ENCODE measurements at regions not wholly inside any gene's neighbourhood (a gene's known extent, or its start where the extent isn't known, plus 50 kb on each side); places are given as distances from the start of the nearest gene placed in this dataset.

DNA sequence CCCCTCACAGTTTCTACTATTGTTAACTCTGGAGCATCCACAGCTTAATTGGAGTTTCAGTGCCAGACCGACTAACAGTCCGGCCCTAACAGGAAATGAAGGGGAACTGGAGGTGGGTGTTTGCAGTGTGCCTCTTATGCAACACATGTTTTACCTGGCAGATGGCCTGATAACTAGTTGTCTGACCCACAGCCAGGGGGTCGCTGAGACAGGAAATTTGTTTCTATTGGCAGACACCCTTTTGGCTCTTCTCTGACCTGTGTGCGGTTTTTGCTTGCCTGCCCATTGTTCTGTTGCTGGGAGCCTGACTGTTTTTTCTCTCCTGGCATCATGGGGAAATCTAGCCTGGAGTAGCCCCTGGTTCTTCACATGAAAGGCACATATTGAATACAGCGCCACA is 1329.8 kb downstream of the DSC3 start:
- Histone ChIP-seq H3K36me3 (ENCODE audit: control insufficient read depth, low read length) (no peaks in the 10 kb centered on the region), H3K27me3 (ENCODE audit: control insufficient read depth, low read length) (no peaks in the 10 kb centered on the region), H3K79me2 (ENCODE audit: control insufficient read depth, low read length) (no peaks in the 10 kb centered on the region), H3K4me3 (ENCODE audit: low read length) (no peak overlapping the region), H3K4me1 (ENCODE audit: control insufficient read depth, low read length) (no peaks in the 10 kb centered on the region), H3F3A (ENCODE audit: control insufficient read depth, insufficient read depth) (no peaks in the 10 kb centered on the region), H3K4me2 (ENCODE audit: low read length) (no peak overlapping the region), H3K9me3 (ENCODE audit: control insufficient read depth, insufficient read depth, low read length) (no peaks in the 10 kb centered on the region), H4K20me1 (ENCODE audit: control insufficient read depth, insufficient read depth, low read depth, low read length) (no peaks in the 10 kb centered on the region), H3K27ac (ENCODE audit: low read depth, low read length) (no peak overlapping the region), H3K9me2 (replicated peaks; ENCODE audit: control insufficient read depth, low read length) (no peaks in the 10 kb centered on the region)
- TF ChIP-seq, protein P1, sequence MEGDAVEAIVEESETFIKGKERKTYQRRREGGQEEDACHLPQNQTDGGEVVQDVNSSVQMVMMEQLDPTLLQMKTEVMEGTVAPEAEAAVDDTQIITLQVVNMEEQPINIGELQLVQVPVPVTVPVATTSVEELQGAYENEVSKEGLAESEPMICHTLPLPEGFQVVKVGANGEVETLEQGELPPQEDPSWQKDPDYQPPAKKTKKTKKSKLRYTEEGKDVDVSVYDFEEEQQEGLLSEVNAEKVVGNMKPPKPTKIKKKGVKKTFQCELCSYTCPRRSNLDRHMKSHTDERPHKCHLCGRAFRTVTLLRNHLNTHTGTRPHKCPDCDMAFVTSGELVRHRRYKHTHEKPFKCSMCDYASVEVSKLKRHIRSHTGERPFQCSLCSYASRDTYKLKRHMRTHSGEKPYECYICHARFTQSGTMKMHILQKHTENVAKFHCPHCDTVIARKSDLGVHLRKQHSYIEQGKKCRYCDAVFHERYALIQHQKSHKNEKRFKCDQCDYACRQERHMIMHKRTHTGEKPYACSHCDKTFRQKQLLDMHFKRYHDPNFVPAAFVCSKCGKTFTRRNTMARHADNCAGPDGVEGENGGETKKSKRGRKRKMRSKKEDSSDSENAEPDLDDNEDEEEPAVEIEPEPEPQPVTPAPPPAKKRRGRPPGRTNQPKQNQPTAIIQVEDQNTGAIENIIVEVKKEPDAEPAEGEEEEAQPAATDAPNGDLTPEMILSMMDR (IDR thresholded peaks at IDR 0.05; ENCODE audit: low read depth, low read length, poor library complexity, severe bottlenecking): no peak
- no peak for TF ChIP-seq EZH2phosphoT487 (IDR thresholded peaks at IDR 0.05; ENCODE audit: borderline replicate concordance, low read length)

DNA sequence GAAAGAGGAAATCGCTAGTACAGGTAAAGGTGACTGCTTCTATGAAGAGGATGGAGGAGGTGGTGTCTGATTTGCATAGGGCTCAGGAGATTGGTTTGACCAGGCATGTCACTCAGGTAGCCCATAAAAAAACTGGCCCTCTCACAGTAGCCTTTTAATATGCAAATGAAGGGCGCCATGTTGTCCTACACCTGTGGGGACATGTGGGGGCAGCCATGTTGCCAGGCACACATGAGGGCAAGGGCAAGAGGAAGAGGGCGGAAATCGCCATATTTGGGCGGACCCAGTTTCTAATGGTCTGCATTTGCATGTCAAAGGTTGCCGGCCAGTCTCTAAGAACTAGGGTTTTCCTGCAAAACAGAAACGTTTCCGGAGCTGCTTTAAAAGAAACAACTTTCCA is 1330.6 kb downstream of the DSC3 start:
- no peaks in the 10 kb centered on the region for H3K9me2 ChIP-seq (replicated peaks; ENCODE audit: control insufficient read depth, low read length)
- no peaks in the 10 kb centered on the region for H3F3A ChIP-seq (ENCODE audit: control insufficient read depth, insufficient read depth)
- TF ChIP-seq EZH2phosphoT487 (IDR thresholded peaks at IDR 0.05; ENCODE audit: borderline replicate concordance, low read length): no peak
- TF ChIP-seq, protein P1 (IDR thresholded peaks at IDR 0.05; ENCODE audit: low read depth, low read length, poor library complexity, severe bottlenecking): no peak
- no peaks in the 10 kb centered on the region for H4K20me1 ChIP-seq (ENCODE audit: control insufficient read depth, insufficient read depth, low read depth, low read length)
- H3K79me2 ChIP-seq (ENCODE audit: control insufficient read depth, low read length): no peaks in the 10 kb centered on the region
- H3K4me2 ChIP-seq (ENCODE audit: low read length): no peak overlapping the region
- H3K27me3 ChIP-seq (ENCODE audit: control insufficient read depth, low read length): no peaks in the 10 kb centered on the region
- no peaks in the 10 kb centered on the region for H3K36me3 ChIP-seq (ENCODE audit: control insufficient read depth, low read length)
- H3K4me3 ChIP-seq (ENCODE audit: low read length): no peak overlapping the region
- H3K9me3 ChIP-seq (ENCODE audit: control insufficient read depth, insufficient read depth, low read length): no peaks in the 10 kb centered on the region
- no peak overlapping the region for H3K27ac ChIP-seq (ENCODE audit: low read depth, low read length)
- no peaks in the 10 kb centered on the region for H3K4me1 ChIP-seq (ENCODE audit: control insufficient read depth, low read length)

DNA sequence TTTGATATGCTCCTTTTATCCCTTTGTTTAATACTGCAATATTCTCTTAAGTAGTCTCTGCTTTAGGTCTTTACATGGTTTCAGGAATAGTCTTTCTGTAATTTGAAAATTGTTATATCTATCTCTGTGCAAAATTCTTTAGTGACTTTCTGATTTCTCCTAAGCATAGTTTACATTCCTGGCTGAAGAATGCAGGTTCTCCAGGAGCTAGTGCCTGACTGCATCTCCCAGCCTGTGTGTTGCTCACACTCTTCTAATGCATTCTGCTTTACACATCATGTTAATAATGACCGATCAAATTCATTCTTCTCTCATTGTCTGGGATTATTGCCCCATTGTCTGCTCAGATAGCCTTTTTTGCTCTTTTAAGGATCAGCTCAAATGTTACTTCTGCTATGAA is 1349.2 kb downstream of the DSC3 start:
- Histone ChIP-seq H3K27me3 (ENCODE audit: control insufficient read depth, low read length) (no peaks in the 10 kb centered on the region), H4K20me1 (ENCODE audit: control insufficient read depth, insufficient read depth, low read depth, low read length) (no peaks in the 10 kb centered on the region), H3K27ac (ENCODE audit: low read depth, low read length) (no peak overlapping the region), H3K79me2 (ENCODE audit: control insufficient read depth, low read length) (no peaks in the 10 kb centered on the region), H3K9me2 (replicated peaks; ENCODE audit: control insufficient read depth, low read length) (no peaks in the 10 kb centered on the region), H3K36me3 (ENCODE audit: control insufficient read depth, low read length) (no peaks in the 10 kb centered on the region), H3F3A (ENCODE audit: control insufficient read depth, insufficient read depth) (no peaks in the 10 kb centered on the region), H3K9me3 (ENCODE audit: control insufficient read depth, insufficient read depth, low read length) (no peaks in the 10 kb centered on the region), H3K4me1 (ENCODE audit: control insufficient read depth, low read length) (no peaks in the 10 kb centered on the region), H3K4me2 (ENCODE audit: low read length) (no peak overlapping the region), H3K4me3 (ENCODE audit: low read length) (no peak overlapping the region)
- TF ChIP-seq, protein P1 (IDR thresholded peaks at IDR 0.05; ENCODE audit: low read depth, low read length, poor library complexity, severe bottlenecking): no peak
- no peak for TF ChIP-seq EZH2phosphoT487 (IDR thresholded peaks at IDR 0.05; ENCODE audit: borderline replicate concordance, low read length)

DNA sequence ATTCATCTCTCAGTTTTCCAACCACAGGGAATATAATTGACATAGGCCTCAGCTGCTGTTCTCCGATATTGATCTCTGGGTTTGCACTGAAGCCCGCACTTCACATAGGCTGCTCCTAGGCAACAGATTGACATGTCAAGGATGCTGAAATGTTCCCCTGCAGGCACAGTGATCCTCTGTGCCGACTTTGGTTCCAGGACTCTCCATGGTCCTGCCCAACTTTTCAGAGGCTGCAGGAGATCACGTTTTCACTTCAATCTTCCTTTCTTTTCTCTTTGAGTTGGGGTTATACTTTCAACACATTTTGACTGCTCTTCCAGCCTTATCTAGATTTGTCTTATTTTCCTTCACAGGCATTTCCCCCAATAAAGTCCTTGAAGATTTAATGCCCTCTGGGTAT is 1361.0 kb downstream of the DSC3 start:
- no peak for TF ChIP-seq EZH2phosphoT487 (IDR thresholded peaks at IDR 0.05; ENCODE audit: borderline replicate concordance, low read length)
- TF ChIP-seq, protein P1 (IDR thresholded peaks at IDR 0.05; ENCODE audit: low read depth, low read length, poor library complexity, severe bottlenecking): no peak
- H3K4me3 ChIP-seq (ENCODE audit: low read length): no peak overlapping the region
- H3K79me2 ChIP-seq (ENCODE audit: control insufficient read depth, low read length): no peaks in the 10 kb centered on the region
- H3K27me3 ChIP-seq (ENCODE audit: control insufficient read depth, low read length): no peaks in the 10 kb centered on the region
- H4K20me1 ChIP-seq (ENCODE audit: control insufficient read depth, insufficient read depth, low read depth, low read length): no peaks in the 10 kb centered on the region
- no peaks in the 10 kb centered on the region for H3K9me3 ChIP-seq (ENCODE audit: control insufficient read depth, insufficient read depth, low read length)
- no peak overlapping the region for H3K27ac ChIP-seq (ENCODE audit: low read depth, low read length)
- H3F3A ChIP-seq (ENCODE audit: control insufficient read depth, insufficient read depth): no peaks in the 10 kb centered on the region
- H3K36me3 ChIP-seq (ENCODE audit: control insufficient read depth, low read length): no peaks in the 10 kb centered on the region
- no peaks in the 10 kb centered on the region for H3K4me1 ChIP-seq (ENCODE audit: control insufficient read depth, low read length)
- no peaks in the 10 kb centered on the region for H3K9me2 ChIP-seq (replicated peaks; ENCODE audit: control insufficient read depth, low read length)
- H3K4me2 ChIP-seq (ENCODE audit: low read length): no peak overlapping the region

All from DOHH2 (cell line).